H9 (cell line): ENCODE measurements at regions not wholly inside any gene's neighbourhood (a gene's known extent, or its start where the extent isn't known, plus 50 kb on each side); places are given as distances from the start of the nearest gene placed in this dataset.

Source experiments
- DNase-seq: peaks from one replicate; pipeline ENCODE4 v3.0.0-alpha.2; 2017
- H2AFZ ChIP-seq: one replicate; pipeline ENCODE4 v1.6.1; 2013; ENCODE audit warnings: mild to moderate bottlenecking, low read length, control low read depth, moderate library complexity
- H2AK5ac ChIP-seq: 2 replicates; pipeline ENCODE4 v1.6.1; 2013; ENCODE audit warnings: low read length, control low read depth, mixed read lengths; ENCODE audit not compliant: insufficient read length
- H2BK120ac ChIP-seq: one replicate; pipeline ENCODE4 v1.6.1; 2013; ENCODE audit warnings: low read depth, mild to moderate bottlenecking, low read length, control low read depth, inconsistent platforms; ENCODE audit not compliant: poor library complexity, severe bottlenecking
- H2BK12ac ChIP-seq: 2 replicates; pipeline ENCODE4 v1.6.1; 2013; ENCODE audit warnings: low read length, control low read depth, mixed read lengths, low read depth; ENCODE audit not compliant: insufficient read length
- H2BK15ac ChIP-seq: 2 replicates; pipeline ENCODE4 v1.6.1; 2013; ENCODE audit warnings: low read depth, low read length, control low read depth
- H2BK20ac ChIP-seq: one replicate; pipeline ENCODE4 v1.6.1; 2013; ENCODE audit warnings: low read depth, mild to moderate bottlenecking, low read length, control low read depth, inconsistent platforms; ENCODE audit not compliant: poor library complexity, severe bottlenecking
- H2BK5ac ChIP-seq: 2 replicates; pipeline ENCODE4 v1.6.1; 2013; ENCODE audit warnings: low read length, control low read depth, mixed read lengths; ENCODE audit not compliant: insufficient read length
- H3K14ac ChIP-seq: 2 replicates; pipeline ENCODE4 v1.6.1; 2013; ENCODE audit warnings: low read length, control low read depth; ENCODE audit not compliant: insufficient read depth
- H3K18ac ChIP-seq: 2 replicates; pipeline ENCODE4 v1.6.1; 2013; ENCODE audit warnings: low read depth, mild to moderate bottlenecking, mixed read lengths, low read length, control low read depth; ENCODE audit not compliant: insufficient read length
- H3K23ac ChIP-seq: 2 replicates; pipeline ENCODE4 v1.6.1; 2013; ENCODE audit warnings: low read length, control low read depth, mixed read lengths, low read depth; ENCODE audit not compliant: insufficient read length
- H3K23me2 ChIP-seq: 2 replicates; pipeline ENCODE4 v1.6.1; 2013; ENCODE audit warnings: low read depth, mild to moderate bottlenecking, mixed read lengths, low read length, control low read depth; ENCODE audit not compliant: insufficient read length, poor library complexity, severe bottlenecking
- H3K27ac ChIP-seq: 2 replicates; pipeline ENCODE4 v1.5.1; 2013; ENCODE audit warnings: low read length, control low read depth, mixed read lengths, low read depth; ENCODE audit not compliant: insufficient read length
- H3K27me3 ChIP-seq: 2 replicates; pipeline ENCODE4 v1.6.1; 2013; ENCODE audit warnings: low read length, control low read depth, inconsistent platforms; ENCODE audit not compliant: insufficient read depth
- H3K4ac ChIP-seq: 2 replicates; pipeline ENCODE4 v1.6.1; 2013; ENCODE audit warnings: low read depth, mild to moderate bottlenecking, control low read depth, inconsistent platforms, low read length, moderate library complexity
- H3K4me1 ChIP-seq: 2 replicates; pipeline ENCODE4 v1.6.1; 2013; ENCODE audit warnings: low read length, control low read depth, inconsistent platforms; ENCODE audit not compliant: insufficient read depth
- H3K4me2 ChIP-seq: 2 replicates; pipeline ENCODE4 v1.6.1; 2013; ENCODE audit warnings: low read length, control low read depth, mixed read lengths; ENCODE audit not compliant: insufficient read length, insufficient read depth
- H3K56ac ChIP-seq: 2 replicates; pipeline ENCODE4 v1.6.1; 2013; ENCODE audit warnings: low read depth, mild to moderate bottlenecking, mixed read lengths, low read length, control low read depth; ENCODE audit not compliant: insufficient read length
- H3K79me1 ChIP-seq: 2 replicates; pipeline ENCODE4 v1.6.1; 2013; ENCODE audit warnings: low read depth, mild to moderate bottlenecking, moderate library complexity, low read length, control low read depth, inconsistent platforms; ENCODE audit not compliant: insufficient read depth, poor library complexity, severe bottlenecking
- H3K79me2 ChIP-seq: 2 replicates; pipeline ENCODE4 v1.6.1; 2013; ENCODE audit warnings: low read length, control low read depth, inconsistent platforms; ENCODE audit not compliant: insufficient read depth
- H3K9ac ChIP-seq: 2 replicates; pipeline ENCODE4 v1.6.1; 2013; ENCODE audit warnings: low read length, control low read depth, mixed read lengths; ENCODE audit not compliant: insufficient read length; ENCODE audit errors: extremely low read depth
- H3K9me3 ChIP-seq: one replicate; pipeline ENCODE4 v1.6.1; 2013; ENCODE audit warnings: low read depth, low read length, inconsistent platforms; ENCODE audit not compliant: control insufficient read depth
- H3T11ph ChIP-seq: one replicate; pipeline ENCODE4 v1.6.1; 2013; ENCODE audit warnings: mild to moderate bottlenecking, low read length, control low read depth, inconsistent platforms
- H4K20me1 ChIP-seq: one replicate; pipeline ENCODE4 v1.6.1; 2013; ENCODE audit not compliant: control insufficient read depth, insufficient read length, insufficient read depth
- H4K5ac ChIP-seq: 2 replicates; pipeline ENCODE4 v1.6.1; 2013; ENCODE audit warnings: low read depth, mild to moderate bottlenecking, mixed read lengths, low read length, control low read depth; ENCODE audit not compliant: insufficient read length
- H4K8ac ChIP-seq: replicated peaks from 2 replicates; pipeline ENCODE4 v1.6.1; 2013; ENCODE audit warnings: low read length, control low read depth, mixed read lengths, low read depth; ENCODE audit not compliant: insufficient read length
- H4K91ac ChIP-seq: 2 replicates; pipeline ENCODE4 v1.6.1; 2013; ENCODE audit warnings: low read depth, mild to moderate bottlenecking, moderate library complexity, mixed read lengths, low read length, control low read depth; ENCODE audit not compliant: insufficient read length
- H3K27ac Mint-ChIP-seq, 3 experiments: 2 replicates in 2 of 3; 3 replicates in 1 of 3; pipeline ENCODE4 v1.8.0; 2020 to 2021; ENCODE audit warnings: mixed read lengths in 3 of 3, mild to moderate bottlenecking in 1 of 3, moderate library complexity in 1 of 3
- H3K27me3 Mint-ChIP-seq: 2 replicates; pipeline ENCODE4 v1.8.0; 2021; ENCODE audit warnings: low read depth, mild to moderate bottlenecking, moderate library complexity, mixed read lengths
- H3K36me3 Mint-ChIP-seq, 3 experiments: 2 replicates in 2 of 3; 3 replicates in 1 of 3; pipeline ENCODE4 v1.8.0; 2020 to 2021; ENCODE audit warnings: low read depth in 3 of 3, mixed read lengths in 3 of 3; ENCODE audit not compliant: insufficient read depth in 1 of 3
- H3K4me1 Mint-ChIP-seq, 2 experiments: 2 replicates each; pipeline ENCODE4 v1.8.0; 2020; ENCODE audit warnings: mixed read lengths in 2 of 2
- H3K4me3 Mint-ChIP-seq, 2 experiments: 2 replicates in 1 of 2; 3 replicates in 1 of 2; pipeline ENCODE4 v1.8.0; 2020 to 2021; ENCODE audit warnings: mild to moderate bottlenecking in 2 of 2, mixed read lengths in 2 of 2, moderate library complexity in 1 of 2
- H3K9me3 Mint-ChIP-seq, 2 experiments: 2 replicates in 1 of 2; 3 replicates in 1 of 2; pipeline ENCODE4 v1.8.0; 2020; ENCODE audit warnings: mild to moderate bottlenecking in 2 of 2, mixed read lengths in 2 of 2, moderate library complexity in 1 of 2
- CTCF ChIP-seq: fragments of 200-600 bp; sonication (generic); conservative IDR thresholded peaks from 3 replicates; pipeline ENCODE4 v1.8.0; 2021; ENCODE audit warnings: antibody characterized with exemption, mild to moderate bottlenecking
- WGBS: extraction: QIAGEN DNeasy Blood & Tissue Kit; methylation state at CpG from one replicate; pipeline ENCODE4 v1.1.7; 2013; ENCODE audit warnings: missing lambda C conversion rate, low lambda C conversion rate, mixed read lengths; ENCODE audit not compliant: insufficient read length; ENCODE audit errors: extremely low coverage; 5-methylcytosine and 5-hydroxymethylcytosine counted together

DNA sequence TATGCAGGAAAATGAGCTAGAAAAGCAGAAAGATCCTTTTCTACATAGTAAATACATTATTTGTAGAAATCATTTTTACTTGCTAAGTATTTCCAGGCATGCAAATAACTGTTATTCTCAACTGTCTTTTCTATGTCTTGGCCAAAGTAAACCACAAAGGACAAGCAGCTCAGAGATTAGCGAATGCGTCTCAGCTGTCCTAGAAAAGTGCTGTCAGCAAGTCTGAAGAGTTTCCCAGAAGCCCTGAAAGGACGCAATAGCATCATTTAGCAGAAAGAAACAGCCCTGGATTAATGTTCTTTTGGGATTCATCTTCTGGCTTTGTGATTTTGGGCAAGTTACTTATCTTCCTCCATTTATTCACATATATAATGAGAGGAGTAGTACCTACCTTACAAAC is 100.3 kb downstream of the ZIC1 start:
- Histone ChIP-seq H3K79me1 (no peaks in the 10 kb centered on the region), H3T11ph (no peak overlapping the region), H2BK120ac (no peak overlapping the region), H3K23ac (no peak overlapping the region), H4K91ac (no peak overlapping the region), H2BK5ac (no peak overlapping the region), H3K23me2 (no peaks in the 10 kb centered on the region), H2BK15ac (no peak overlapping the region), H3K27me3 (no peaks in the 10 kb centered on the region), H4K8ac (no peak overlapping the region), H3K9me3 (no peaks in the 10 kb centered on the region), H4K5ac (no peak overlapping the region), H2BK20ac (no peak overlapping the region), H2AFZ (no peak overlapping the region), H2BK12ac (no peak overlapping the region), H3K4me2 (no peak overlapping the region), H3K4me1 (no peaks in the 10 kb centered on the region), H4K20me1 (no peaks in the 10 kb centered on the region), H3K4ac (no peak overlapping the region), H2AK5ac (no peak overlapping the region), H3K79me2 (no peaks in the 10 kb centered on the region), H3K27ac (no peak overlapping the region), H3K18ac (no peak overlapping the region), H3K9ac (no peak overlapping the region), H3K14ac (no peak overlapping the region), H3K56ac (no peak overlapping the region)
- Mint-ChIP-seq H3K9me3 (no peaks in the 10 kb centered on the region; a peak in 1 of 5 replicates), H3K4me1 (peaks cover 9 to 11% of the 10 kb centered on the region in 2 experiments), H3K27me3 (no peaks in the 10 kb centered on the region), H3K27ac (no peak overlapping the region), H3K36me3 (no peaks in the 10 kb centered on the region), H3K4me3 (no peak overlapping the region)
- DNase-seq: no peak
- no peak for TF ChIP-seq CTCF
- WGBS: no CpG with 5 or more reads among the region's 3 CpGs
